Heart right ventricle (tissue), 16 donors: ENCODE measurements at regions not wholly inside any gene's neighbourhood (a gene's known extent, or its start where the extent isn't known, plus 50 kb on each side); places are given as distances from the start of the nearest gene placed in this dataset.

Source experiments
- ATAC-seq, 8 donors: fragments of 200-7000 bp; cut with Tn5 transposase; one replicate each; pipeline ENCODE4 v1.9.1; 2020; ENCODE audit warnings: mild to moderate bottlenecking in 8 of 8, moderate library complexity in 8 of 8, moderate number of reproducible peaks in 1 of 8
- DNase-seq, 2 donors: peaks; one replicate each; pipeline ENCODE4 v3.0.0-alpha.2; 2020
- H3K27ac ChIP-seq, 10 donors: fragments of 200-600 bp; sonication (generic) in 2 of 10; one replicate each; pipeline versions ENCODE4 v1.5.0 to v1.8.0; 2020 to 2022; ENCODE audit warnings: mild to moderate bottlenecking in 3 of 10
- H3K27me3 ChIP-seq, 7 donors: fragments of 200-600 bp; one replicate each; pipeline ENCODE4 v1.8.0; 2021 to 2022; ENCODE audit warnings: mild to moderate bottlenecking in 2 of 7
- H3K36me3 ChIP-seq, 9 donors: fragments of 200-600 bp; sonication (generic) in 1 of 9; one replicate each; pipeline versions ENCODE4 v1.5.0 to v1.8.0; 2020 to 2022; ENCODE audit warnings: mild to moderate bottlenecking in 2 of 9
- H3K4me1 ChIP-seq, 9 donors: fragments of 200-600 bp; sonication (generic) in 1 of 9; one replicate each; pipeline versions ENCODE4 v1.5.0 to v1.8.0; 2020 to 2022; ENCODE audit warnings: mild to moderate bottlenecking in 4 of 9
- H3K4me3 ChIP-seq, 10 donors: fragments of 200-600 bp; sonication (generic) in 2 of 10; one replicate each; pipeline versions ENCODE4 v1.5.0 to v1.8.0; 2020 to 2022; ENCODE audit warnings: mild to moderate bottlenecking in 7 of 10, moderate library complexity in 2 of 10
- H3K9me3 ChIP-seq, 11 donors: fragments of 200-600 bp in 10 of 11; sonication (generic) in 2 of 11; one replicate each; pipeline versions ENCODE4 v1.5.0 to v1.8.0; 2013 to 2022; ENCODE audit warnings: mild to moderate bottlenecking in 2 of 11, control low read depth in 1 of 11, moderate library complexity in 1 of 11
- WGBS, 2 donors: extraction: QIAGEN DNeasy Blood & Tissue Kit; methylation state at CpG; one replicate each; pipeline ENCODE4 v1.1.7; 2013; ENCODE audit warnings: inconsistent platforms in 1 of 2; 5-methylcytosine and 5-hydroxymethylcytosine counted together
- intact Hi-C, 10 donors: fragments of 100-400 bp; cut with DNase I; formaldehyde crosslinking; loops; one replicate each; pipeline versions ENCODE4 v1.11.1 to v1.14.2; 2022
- TF ChIP-seq, protein P1 (sequence below), 9 donors: fragments of 200-600 bp; sonication (generic) in 2 of 9; IDR thresholded peaks; one replicate each; pipeline versions ENCODE4 v1.5.0 to v1.8.0; 2021 to 2022; ENCODE audit warnings: antibody characterized with exemption in 9 of 9, mild to moderate bottlenecking in 5 of 9, moderate library complexity in 1 of 9
- donor health status: Arrhythmogenic right ventricular cardiomyopathy.
- donor health status: ischemic (EF 13 %, LVEDD 7.1; RV severe dilation, severe dysfunction).
- donor health status: healthy with polysubstance abuse.
- donor health status: DM: no; HTN: yes; CAD: no.
- donor health status: DM: no; HTN: no; CAD: no.
- donor health status: ischemic (EF 25% LVEDD 6.9; RV normal size, moderate dysfunction).
- donor health status: ischemic (EF 25% LVEDD 5.7; RV mildly dilated, moderate dysfunction).
- donor health status: healthy.
- donor health status: DM: yes; HTN: yes; CAD: no.
- donor health status: Ischemic cardiomyopathy.
- donor health status: ischemic (EF 35%, LVEDD 5.7; RV mildly dilated, moderate dysfunction).
- donor health status: nonischemic (EF 11% LVEDD 7.7; RV severe dilation, severe dysfunction).
- donor health status: DM: yes; HTN: yes; CAD: no.
- donor health status: PGD.
- donor health status: ischemic (EF 29% LVEDD 5.4; RV normal size, mild dysfunction).
- donor health status: nonischemic (EF 23%, LVEDD 6.1; RV moderate dilation, normal function).

DNA sequence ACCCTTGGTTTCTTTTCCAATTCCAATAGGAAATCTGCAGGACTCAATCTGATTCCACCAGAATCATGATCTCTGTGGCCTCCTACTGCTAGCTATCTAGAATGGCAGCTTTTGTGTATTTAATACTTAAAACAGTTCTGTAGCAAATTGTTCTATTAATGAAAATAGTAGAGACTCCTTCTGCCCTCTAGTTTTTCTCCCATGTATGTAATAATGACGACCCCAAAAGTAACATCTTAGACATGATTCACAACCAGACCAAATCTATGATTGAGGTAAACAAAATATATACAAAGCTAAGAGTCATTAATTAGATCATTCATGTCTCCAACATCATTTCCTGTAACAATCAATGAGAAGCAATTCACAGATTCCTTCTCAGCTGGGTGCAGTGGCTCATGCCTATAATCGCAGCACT is 259.1 kb upstream of the MKLN1 start:
- Histone ChIP-seq H3K27me3 (no peaks in the 10 kb centered on the region), H3K9me3 (no peaks in the 10 kb centered on the region), H3K27ac (peak overlapping the region in 3 of 10 donors; percentile 17 to 40 (median 39)), H3K4me3 (no peak overlapping the region), H3K36me3 (peaks cover 0 to 22% (median 0%) of the 10 kb centered on the region in 9 donors), H3K4me1 (peaks cover 2 to 67% (median 52%) of the 10 kb centered on the region in 9 donors)
- no peak for DNase-seq
- TF ChIP-seq, protein P1, sequence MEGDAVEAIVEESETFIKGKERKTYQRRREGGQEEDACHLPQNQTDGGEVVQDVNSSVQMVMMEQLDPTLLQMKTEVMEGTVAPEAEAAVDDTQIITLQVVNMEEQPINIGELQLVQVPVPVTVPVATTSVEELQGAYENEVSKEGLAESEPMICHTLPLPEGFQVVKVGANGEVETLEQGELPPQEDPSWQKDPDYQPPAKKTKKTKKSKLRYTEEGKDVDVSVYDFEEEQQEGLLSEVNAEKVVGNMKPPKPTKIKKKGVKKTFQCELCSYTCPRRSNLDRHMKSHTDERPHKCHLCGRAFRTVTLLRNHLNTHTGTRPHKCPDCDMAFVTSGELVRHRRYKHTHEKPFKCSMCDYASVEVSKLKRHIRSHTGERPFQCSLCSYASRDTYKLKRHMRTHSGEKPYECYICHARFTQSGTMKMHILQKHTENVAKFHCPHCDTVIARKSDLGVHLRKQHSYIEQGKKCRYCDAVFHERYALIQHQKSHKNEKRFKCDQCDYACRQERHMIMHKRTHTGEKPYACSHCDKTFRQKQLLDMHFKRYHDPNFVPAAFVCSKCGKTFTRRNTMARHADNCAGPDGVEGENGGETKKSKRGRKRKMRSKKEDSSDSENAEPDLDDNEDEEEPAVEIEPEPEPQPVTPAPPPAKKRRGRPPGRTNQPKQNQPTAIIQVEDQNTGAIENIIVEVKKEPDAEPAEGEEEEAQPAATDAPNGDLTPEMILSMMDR (IDR thresholded peaks at IDR 0.05) = peak in 8 of 9 donors; percentile 8 to 46 (median 21)
- intact Hi-C loops = loop anchor here in 6 of 10 donors (5.0 to 10.0 kb wide), 5 partner anchors 156 to 359 kb away; no protein-coding TSS in a partner anchor
- WGBS, 2 donors = 52 to 65% methylated on average over 2 of the region's 2 CpGs
- no peak for ATAC-seq

DNA sequence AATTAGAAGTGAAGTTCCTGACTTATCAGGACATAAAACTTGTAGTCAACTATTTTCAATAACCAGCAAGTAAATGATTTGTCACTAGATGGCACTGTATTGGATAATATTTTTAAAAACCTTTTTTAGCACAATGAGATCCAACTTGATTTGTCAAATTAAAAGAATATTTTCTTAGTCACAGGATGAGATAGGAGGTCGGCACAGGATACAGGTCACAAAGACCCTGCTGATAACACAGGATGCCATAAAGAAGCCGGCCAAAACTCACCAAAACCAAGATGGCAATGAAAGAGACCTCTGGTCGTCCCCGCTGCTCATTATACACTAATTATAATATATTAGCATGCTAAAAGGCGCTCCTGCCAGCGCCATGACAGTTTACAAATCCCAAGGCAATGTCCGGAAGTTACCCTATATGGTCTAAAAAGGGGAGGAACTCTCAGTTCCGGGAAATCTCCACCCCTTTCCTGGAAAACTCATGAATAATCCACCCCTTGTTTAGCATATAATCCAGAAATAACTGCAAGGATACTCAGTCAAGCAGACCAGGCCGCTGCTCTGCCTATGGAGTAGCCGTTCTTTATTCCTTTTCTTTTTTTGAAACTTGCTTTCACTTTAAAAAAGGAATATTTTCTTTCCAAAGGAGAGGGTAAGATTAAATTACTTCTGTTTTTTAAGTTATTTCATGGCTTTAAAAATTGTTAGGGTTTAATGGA is 255.7 kb upstream of the MKLN1 start:
- intact Hi-C loops = loop anchor here in 6 of 10 donors (2.0 to 10.0 kb wide), 6 partner anchors 35 to 353 kb away; no protein-coding TSS in a partner anchor
- TF ChIP-seq, protein P1 (IDR thresholded peaks at IDR 0.05) = peak in 8 of 9 donors; percentile 34 to 70 (median 52)
- 34 to 43% methylated on average over 10 of the region's 10 CpGs for WGBS, 2 donors
- H3K4me3 ChIP-seq = peak overlapping the region in 7 of 10 donors; percentile 1 to 36 (median 31)
- H3K27ac ChIP-seq = peak overlapping the region in 9 of 10 donors; percentile 59 to 84 (median 70)
- H3K36me3 ChIP-seq = peaks cover 0 to 35% (median 7%) of the 10 kb centered on the region in 9 donors
- peaks cover 6 to 98% (median 74%) of the 10 kb centered on the region in 9 donors for H3K4me1 ChIP-seq
- no peaks in the 10 kb centered on the region for H3K9me3 ChIP-seq
- peak; percentile 54 to 80 (median 74) for ATAC-seq
- DNase-seq = peak in 1 of 2 donors; percentile 87
- no peaks in the 10 kb centered on the region for H3K27me3 ChIP-seq

DNA sequence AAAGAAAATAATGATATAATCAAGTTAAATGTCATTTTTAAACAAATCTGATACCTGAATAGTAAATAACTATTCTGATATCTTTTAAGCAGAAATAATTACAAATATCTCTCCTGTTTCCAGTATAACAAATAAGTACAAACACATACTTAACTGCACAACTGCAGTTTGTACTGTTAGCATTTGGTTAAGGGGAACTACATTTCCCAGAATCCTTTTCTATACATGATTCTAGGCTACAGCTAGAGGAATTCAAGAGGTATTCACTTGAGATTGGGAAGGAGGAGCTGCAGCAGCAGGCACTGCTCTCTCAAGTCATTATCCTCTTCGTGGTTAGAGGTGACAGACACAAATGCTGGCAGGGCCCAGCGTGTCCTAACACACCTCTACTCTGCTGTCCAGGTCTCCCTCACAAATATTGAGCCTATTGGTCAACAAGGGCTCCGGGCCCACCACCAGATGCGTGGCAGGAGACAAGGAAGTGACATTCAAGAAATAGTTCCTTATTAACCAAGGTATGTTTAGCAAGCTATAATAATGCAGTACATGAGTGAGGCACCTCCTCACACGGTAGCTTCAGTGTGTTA is 255.1 kb upstream of the MKLN1 start:
- H3K4me3 ChIP-seq = peak overlapping the region in 7 of 10 donors; percentile 1 to 36 (median 31)
- H3K4me1 ChIP-seq = peaks cover 6 to 98% (median 75%) of the 10 kb centered on the region in 9 donors
- DNase-seq (no peak), ATAC-seq (peak in 5 of 8 donors; percentile 17 to 32 (median 24))
- H3K27ac ChIP-seq = peak overlapping the region in 9 of 10 donors; percentile 59 to 84 (median 70)
- no peaks in the 10 kb centered on the region for H3K9me3 ChIP-seq
- peaks cover 0 to 35% (median 7%) of the 10 kb centered on the region in 9 donors for H3K36me3 ChIP-seq
- TF ChIP-seq, protein P1 (IDR thresholded peaks at IDR 0.05) = no peak
- H3K27me3 ChIP-seq = no peaks in the 10 kb centered on the region
- whole genome bisulfite sequencing, 2 donors = 66 to 67% methylated on average over 5 of the region's 5 CpGs
- intact Hi-C loops = loop anchor here in 5 of 10 donors (2.0 to 10.0 kb wide), 6 partner anchors 34 to 352 kb away; no protein-coding TSS in a partner anchor

DNA sequence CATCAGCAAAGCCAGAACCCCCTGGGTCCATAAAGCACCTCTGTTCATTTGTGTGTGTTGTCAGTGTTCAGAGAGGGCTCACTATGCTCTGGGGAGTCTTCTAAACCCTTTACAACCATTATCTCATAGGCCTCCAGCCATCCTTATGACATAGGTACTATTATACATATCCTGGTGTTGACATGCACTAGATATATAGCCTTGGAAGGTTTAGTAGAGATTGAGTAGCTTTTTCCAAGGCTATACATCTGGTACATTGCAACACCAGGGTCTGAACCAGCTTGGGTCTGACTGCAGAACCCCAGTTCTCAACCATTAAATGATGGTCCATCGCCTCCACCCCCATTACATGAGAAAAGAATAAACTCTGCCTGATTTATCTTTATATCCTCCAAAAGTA is 253.6 kb upstream of the MKLN1 start:
- Histone ChIP-seq H3K27ac (peak overlapping the region in 3 of 10 donors; percentile 4 to 84 (median 70)), H3K4me3 (no peak overlapping the region), H3K9me3 (no peaks in the 10 kb centered on the region), H3K4me1 (peaks cover 4 to 94% (median 65%) of the 10 kb centered on the region in 9 donors), H3K27me3 (no peaks in the 10 kb centered on the region), H3K36me3 (peaks cover 0 to 38% (median 7%) of the 10 kb centered on the region in 9 donors)
- WGBS, 2 donors = 99 to 100% methylated on average over 1 of the region's 1 CpG
- TF ChIP-seq, protein P1 (IDR thresholded peaks at IDR 0.05) = no peak
- DNase-seq = no peak
- no peak for ATAC-seq
- intact Hi-C loops = loop anchor here in 5 of 10 donors (5.0 to 10.0 kb wide), 5 partner anchors 33 to 351 kb away; no protein-coding TSS in a partner anchor
